ENCODE measurements at regions not wholly inside any gene's neighbourhood (a gene's known extent, or its start where the extent isn't known, plus 50 kb on each side); places are given as distances from the start of the nearest gene placed in this dataset.

DNA sequence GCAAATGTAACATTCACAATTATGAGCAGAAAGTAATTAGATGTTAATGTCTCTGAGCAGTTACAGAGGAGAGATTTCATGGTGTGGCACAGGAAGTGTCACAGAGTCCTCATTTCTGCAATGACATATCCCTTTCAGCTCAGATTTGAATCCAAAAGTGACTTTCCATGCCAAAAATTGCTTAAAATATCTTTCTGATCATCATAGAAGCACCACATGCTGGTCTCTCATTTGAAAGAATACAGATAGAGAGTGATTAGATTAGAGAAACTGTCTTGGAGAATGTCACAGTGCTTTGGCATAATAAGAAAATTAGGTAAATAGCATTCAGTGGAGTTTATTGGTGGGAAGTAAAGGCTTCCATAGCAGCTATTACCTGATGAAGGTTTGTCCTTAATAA is 383.4 kb upstream of the CDH2 start:
- Histone ChIP-seq H3K27ac (no peak overlapping the region), H3K4me3 (no peak overlapping the region), H3K36me3 (no peaks in the 10 kb centered on the region), H3K4me1 (no peaks in the 10 kb centered on the region), H3K9me3 (no peaks in the 10 kb centered on the region), H3K27me3 (no peaks in the 10 kb centered on the region)
- TF ChIP-seq, protein P1, sequence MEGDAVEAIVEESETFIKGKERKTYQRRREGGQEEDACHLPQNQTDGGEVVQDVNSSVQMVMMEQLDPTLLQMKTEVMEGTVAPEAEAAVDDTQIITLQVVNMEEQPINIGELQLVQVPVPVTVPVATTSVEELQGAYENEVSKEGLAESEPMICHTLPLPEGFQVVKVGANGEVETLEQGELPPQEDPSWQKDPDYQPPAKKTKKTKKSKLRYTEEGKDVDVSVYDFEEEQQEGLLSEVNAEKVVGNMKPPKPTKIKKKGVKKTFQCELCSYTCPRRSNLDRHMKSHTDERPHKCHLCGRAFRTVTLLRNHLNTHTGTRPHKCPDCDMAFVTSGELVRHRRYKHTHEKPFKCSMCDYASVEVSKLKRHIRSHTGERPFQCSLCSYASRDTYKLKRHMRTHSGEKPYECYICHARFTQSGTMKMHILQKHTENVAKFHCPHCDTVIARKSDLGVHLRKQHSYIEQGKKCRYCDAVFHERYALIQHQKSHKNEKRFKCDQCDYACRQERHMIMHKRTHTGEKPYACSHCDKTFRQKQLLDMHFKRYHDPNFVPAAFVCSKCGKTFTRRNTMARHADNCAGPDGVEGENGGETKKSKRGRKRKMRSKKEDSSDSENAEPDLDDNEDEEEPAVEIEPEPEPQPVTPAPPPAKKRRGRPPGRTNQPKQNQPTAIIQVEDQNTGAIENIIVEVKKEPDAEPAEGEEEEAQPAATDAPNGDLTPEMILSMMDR (IDR thresholded peaks at IDR 0.05) = no peak
- no peak for DNase-seq
- intact Hi-C loops (cut with DNase I; ENCODE audit: low total_unique reads) = no loop called here

GRCh38 chr18:28559511-28559910 is 382.6 kb upstream of the CDH2 start:
- Histone ChIP-seq H3K4me3 (no peak overlapping the region), H3K27ac (no peak overlapping the region), H3K36me3 (no peaks in the 10 kb centered on the region), H3K4me1 (no peaks in the 10 kb centered on the region), H3K27me3 (no peaks in the 10 kb centered on the region), H3K9me3 (no peaks in the 10 kb centered on the region)
- no peak for DNase-seq
- intact Hi-C loops (cut with DNase I; ENCODE audit: low total_unique reads) = no loop called here
- TF ChIP-seq, protein P1 (IDR thresholded peaks at IDR 0.05) = no peak

DNA sequence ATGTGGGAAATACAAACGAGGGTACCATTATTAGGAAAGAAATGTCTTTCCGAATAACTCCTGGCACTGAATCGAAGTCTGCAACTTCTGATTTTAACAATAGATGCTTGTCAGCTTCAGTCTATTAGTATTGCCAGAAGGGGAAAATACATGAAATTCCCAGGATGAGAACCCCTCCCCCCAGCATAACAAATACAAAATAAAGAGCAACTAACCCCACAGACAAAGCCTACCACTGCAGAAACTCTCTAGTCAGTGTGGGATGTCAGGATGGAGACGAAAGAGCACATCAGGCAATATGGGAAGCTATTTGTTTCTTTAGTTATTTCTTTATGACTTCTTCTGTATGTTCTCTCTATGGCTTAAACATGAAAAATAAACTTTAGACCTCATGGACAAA is 365.0 kb upstream of the CDH2 start:
- no peak overlapping the region for H3K27ac ChIP-seq
- H3K4me3 ChIP-seq = no peak overlapping the region
- H3K36me3 ChIP-seq = no peaks in the 10 kb centered on the region
- H3K9me3 ChIP-seq = no peaks in the 10 kb centered on the region
- no peaks in the 10 kb centered on the region for H3K27me3 ChIP-seq
- intact Hi-C loops (cut with DNase I; ENCODE audit: low total_unique reads) = no loop called here
- H3K4me1 ChIP-seq = no peaks in the 10 kb centered on the region
- DNase-seq = no peak
- TF ChIP-seq, protein P1 (IDR thresholded peaks at IDR 0.05) = no peak

DNA sequence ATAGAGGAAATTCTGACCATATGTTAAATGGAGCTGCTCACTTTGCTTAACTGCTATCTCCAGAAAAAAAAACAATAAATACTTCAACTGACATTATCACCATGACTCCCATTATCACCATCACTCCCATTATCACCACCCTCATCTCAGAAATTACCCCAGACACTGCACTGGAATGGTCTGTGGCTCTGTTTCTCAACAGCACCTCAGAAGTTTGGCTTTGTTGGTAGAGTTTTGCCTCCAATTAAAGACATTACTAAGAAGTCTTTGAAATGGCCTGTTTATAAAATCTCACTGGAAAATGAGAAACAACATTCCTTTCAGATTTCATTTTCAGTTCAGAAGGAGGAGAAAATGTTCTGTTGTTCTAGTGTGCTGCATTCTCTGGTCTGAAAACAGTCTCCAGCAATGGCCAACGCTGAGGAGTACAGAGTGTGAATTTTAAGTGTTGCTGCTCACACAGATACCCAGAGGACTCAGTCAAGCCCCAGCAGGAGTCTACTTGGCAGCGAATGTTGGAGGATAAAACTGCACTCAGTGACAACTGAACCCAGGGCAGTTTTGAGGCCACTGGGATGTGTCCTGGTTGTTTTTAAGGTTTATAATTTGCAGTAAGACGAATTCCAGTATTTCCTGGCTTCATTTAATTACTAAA is 364.5 kb upstream of the CDH2 start:
- Histone ChIP-seq H3K9me3 (no peaks in the 10 kb centered on the region), H3K27me3 (no peaks in the 10 kb centered on the region), H3K27ac (no peak overlapping the region), H3K36me3 (no peaks in the 10 kb centered on the region), H3K4me3 (no peak overlapping the region), H3K4me1 (no peaks in the 10 kb centered on the region)
- no peak for DNase-seq
- intact Hi-C loops (cut with DNase I; ENCODE audit: low total_unique reads) = no loop called here
- TF ChIP-seq, protein P1 (IDR thresholded peaks at IDR 0.05) = no peak

DNA sequence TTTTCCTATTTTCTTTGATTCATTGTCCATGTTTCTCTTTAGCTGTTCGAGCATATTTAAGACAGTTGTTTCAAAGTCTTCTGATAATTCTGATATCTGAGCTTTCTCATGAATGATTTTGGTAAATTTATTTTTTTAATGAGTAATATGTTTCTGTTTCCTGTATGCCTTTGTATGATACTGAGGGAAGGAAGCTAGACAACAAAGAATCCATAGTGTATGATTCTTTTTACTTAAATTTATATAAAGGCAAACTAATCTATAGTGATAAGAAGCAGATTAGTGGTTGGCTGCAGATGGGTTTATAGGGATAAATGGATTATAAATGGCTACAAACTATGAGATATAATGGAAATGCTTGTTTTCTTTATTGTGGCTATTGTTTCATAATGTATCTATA is 352.7 kb upstream of the CDH2 start:
- intact Hi-C loops (cut with DNase I; ENCODE audit: low total_unique reads) = no loop called here
- TF ChIP-seq, protein P1 (IDR thresholded peaks at IDR 0.05) = no peak
- DNase-seq = no peak
- no peak overlapping the region for H3K4me3 ChIP-seq
- H3K9me3 ChIP-seq = no peaks in the 10 kb centered on the region
- no peaks in the 10 kb centered on the region for H3K4me1 ChIP-seq
- no peaks in the 10 kb centered on the region for H3K36me3 ChIP-seq
- no peak overlapping the region for H3K27ac ChIP-seq
- no peaks in the 10 kb centered on the region for H3K27me3 ChIP-seq

- no peak overlapping the region for H3K4me3 ChIP-seq
- no peaks in the 10 kb centered on the region for H3K4me1 ChIP-seq
- no peaks in the 10 kb centered on the region for H3K27me3 ChIP-seq
- H3K9me3 ChIP-seq = no peaks in the 10 kb centered on the region
- TF ChIP-seq, protein P1 (IDR thresholded peaks at IDR 0.05) = no peak
- H3K36me3 ChIP-seq = no peaks in the 10 kb centered on the region
- intact Hi-C loops (cut with DNase I; ENCODE audit: low total_unique reads) = no loop called here
- H3K27ac ChIP-seq = no peak overlapping the region
- no peak for DNase-seq
Measured at GRCh38 chr18:28526196-28526595, 349.3 kb upstream of the CDH2 start.

Measured in tibial artery (tissue), 4 donors.